GM23248 (cell line): ENCODE measurements at regions not wholly inside any gene's neighbourhood (a gene's known extent, or its start where the extent isn't known, plus 50 kb on each side); places are given as distances from the start of the nearest gene placed in this dataset.

Source experiments
- DNase-seq: peaks from one replicate; pipeline ENCODE4 v3.0.0-alpha.2; 2015
- H2AFZ ChIP-seq: fragments of 200-600 bp; sonication (generic); 2 replicates; pipeline ENCODE4 v1.6.1; 2016; ENCODE audit warnings: antibody characterized with exemption
- H3F3A ChIP-seq: fragments of 200-600 bp; sonication (generic); 2 replicates; pipeline ENCODE4 v1.6.1; 2016; ENCODE audit warnings: mild to moderate bottlenecking, antibody characterized with exemption, mixed run types; ENCODE audit not compliant: insufficient read depth
- H3K27ac ChIP-seq: fragments of 200-600 bp; sonication (generic); 2 replicates; pipeline ENCODE4 v1.5.1; 2016; ENCODE audit warnings: mild to moderate bottlenecking
- H3K27me3 ChIP-seq: fragments of 200-600 bp; sonication (generic); replicated peaks from 2 replicates; pipeline ENCODE4 v1.6.1; 2016; ENCODE audit warnings: mild to moderate bottlenecking; ENCODE audit not compliant: insufficient read depth
- H3K36me3 ChIP-seq: fragments of 200-600 bp; sonication (generic); 2 replicates; pipeline ENCODE4 v1.6.1; 2016; ENCODE audit warnings: low read depth, mild to moderate bottlenecking
- H3K4me1 ChIP-seq: fragments of 200-600 bp; sonication (generic); 2 replicates; pipeline ENCODE4 v1.6.1; 2016; ENCODE audit warnings: mild to moderate bottlenecking; ENCODE audit not compliant: insufficient read depth
- H3K4me2 ChIP-seq: fragments of 200-600 bp; sonication (generic); one replicate; pipeline ENCODE4 v1.6.1; 2016; ENCODE audit warnings: mild to moderate bottlenecking; ENCODE audit not compliant: unreplicated experiment
- H3K4me3 ChIP-seq: fragments of 200-600 bp; sonication (generic); 2 replicates; pipeline ENCODE4 v1.5.1; 2016; ENCODE audit warnings: mild to moderate bottlenecking
- H3K79me2 ChIP-seq: fragments of 200-600 bp; sonication (generic); 2 replicates; pipeline ENCODE4 v1.6.1; 2016; ENCODE audit warnings: mild to moderate bottlenecking; ENCODE audit not compliant: insufficient read depth
- H3K9ac ChIP-seq: fragments of 200-600 bp; sonication (generic); 2 replicates; pipeline ENCODE4 v1.6.1; 2016; ENCODE audit warnings: mild to moderate bottlenecking
- H3K9me2 ChIP-seq: fragments of 200-600 bp; sonication (generic); 2 replicates; pipeline ENCODE4 v1.6.1; 2016; ENCODE audit warnings: mixed run types, mild to moderate bottlenecking, moderate library complexity; ENCODE audit not compliant: insufficient read depth
- H3K9me3 ChIP-seq: fragments of 200-600 bp; sonication (generic); one replicate; pipeline ENCODE4 v1.6.1; 2017; ENCODE audit warnings: low read depth
- H4K20me1 ChIP-seq: fragments of 200-600 bp; sonication (generic); 2 replicates; pipeline ENCODE4 v1.6.0; 2016; ENCODE audit not compliant: insufficient read depth
- EZH2 ChIP-seq: fragments of 200-600 bp; sonication (generic); IDR thresholded peaks from 2 replicates; pipeline ENCODE4 v1.6.1; 2018; ENCODE audit warnings: antibody characterized with exemption, mild to moderate bottlenecking; ENCODE audit not compliant: insufficient read depth, poor library complexity, severe bottlenecking
- EZH2phosphoT487 ChIP-seq: fragments of 200-600 bp; sonication (generic); IDR thresholded peaks from 2 replicates; pipeline ENCODE4 v1.6.1; 2018; ENCODE audit warnings: antibody characterized with exemption, moderate library complexity, mild to moderate bottlenecking, low read depth; ENCODE audit not compliant: insufficient read depth
- WGBS, 2 experiments: methylation state at CpG; one replicate each; pipeline ENCODE4 v1.1.6; 2015 to 2017; ENCODE audit warnings: low lambda C conversion rate in 2 of 2, low coverage in 1 of 2; ENCODE audit errors: missing lambda C conversion rate in 2 of 2; 5-methylcytosine and 5-hydroxymethylcytosine counted together
- in situ Hi-C: fragments of 300-500 bp; cut with MboI; formaldehyde crosslinking; loops from 2 replicates; pipeline ENCODE4 v1.15.0; 2020

GRCh38 chr4:123244137-123244536 is 152.5 kb upstream of the SPRY1 start:
- Histone ChIP-seq H2AFZ (no peak overlapping the region), H3K9me3 (no peaks in the 10 kb centered on the region), H3K4me2 (no peak overlapping the region), H3K4me1 (0 out of 2 replicates have a peak, but pooled peaks cover 11% of the 10 kb centered on the region), H3K4me3 (no peak overlapping the region), H3K79me2 (no peaks in the 10 kb centered on the region), H3K27me3 (no peaks in the 10 kb centered on the region), H3F3A (no peaks in the 10 kb centered on the region), H3K36me3 (no peaks in the 10 kb centered on the region), H3K9ac (no peak overlapping the region), H4K20me1 (no peaks in the 10 kb centered on the region), H3K27ac (no peak overlapping the region), H3K9me2 (no peaks in the 10 kb centered on the region)
- no peak for DNase-seq
- in situ Hi-C loops: no loop called here
- WGBS, 2 experiments: 96 to 98% methylated on average over 6 of the region's 6 CpGs
- TF ChIP-seq EZH2 (no peak), EZH2phosphoT487 (no peak)

- no peaks in the 10 kb centered on the region for H3K36me3 ChIP-seq
- 50 to 57% methylated on average over 4 of the region's 4 CpGs for WGBS, 2 experiments
Observed at GRCh38 chr4:123246085-123246484, 150.5 kb upstream of the SPRY1 start.

GRCh38 chr4:123248085-123248659 is 148.4 kb upstream of the SPRY1 start:
- in situ Hi-C loops: no loop called here
- Histone ChIP-seq H4K20me1 (no peaks in the 10 kb centered on the region), H3K4me1 (0 out of 2 replicates have a peak, but pooled peaks cover 11% of the 10 kb centered on the region), H3K4me2 (no peak overlapping the region), H3K9me3 (no peaks in the 10 kb centered on the region), H3K4me3 (no peak overlapping the region), H3K9ac (no peak overlapping the region), H3K27ac (no peak overlapping the region), H3K9me2 (no peaks in the 10 kb centered on the region), H3K36me3 (no peaks in the 10 kb centered on the region), H2AFZ (no peak overlapping the region), H3K79me2 (no peaks in the 10 kb centered on the region), H3K27me3 (no peaks in the 10 kb centered on the region), H3F3A (no peaks in the 10 kb centered on the region)
- TF ChIP-seq EZH2 (no peak), EZH2phosphoT487 (no peak)
- DNase-seq: peak; percentile 37
- 13 to 22% methylated on average over 1 of the region's 1 CpG for WGBS, 2 experiments

More at GRCh38 chr4:123246085-123246484, 150.5 kb upstream of the SPRY1 start:
- no peak overlapping the region for H3K27ac ChIP-seq
- 0 out of 2 replicates have a peak, but pooled peaks cover 11% of the 10 kb centered on the region for H3K4me1 ChIP-seq
- no peak overlapping the region for H3K9ac ChIP-seq
- no peaks in the 10 kb centered on the region for H3K9me3 ChIP-seq
- in situ Hi-C loops: no loop called here
- DNase-seq: no peak
- no peaks in the 10 kb centered on the region for H4K20me1 ChIP-seq
- no peaks in the 10 kb centered on the region for H3K79me2 ChIP-seq
- no peak overlapping the region for H3K4me2 ChIP-seq
- H3K9me2 ChIP-seq: no peaks in the 10 kb centered on the region
- TF ChIP-seq EZH2: no peak
- no peaks in the 10 kb centered on the region for H3F3A ChIP-seq
- no peaks in the 10 kb centered on the region for H3K27me3 ChIP-seq
- H2AFZ ChIP-seq: no peak overlapping the region
- no peak overlapping the region for H3K4me3 ChIP-seq

GRCh38 chr4:123249821-123250220 is 146.8 kb upstream of the SPRY1 start:
- no peaks in the 10 kb centered on the region for H4K20me1 ChIP-seq
- H3K27me3 ChIP-seq: no peaks in the 10 kb centered on the region
- H3K4me2 ChIP-seq: no peak overlapping the region
- H3K9me2 ChIP-seq: no peaks in the 10 kb centered on the region
- no peak overlapping the region for H2AFZ ChIP-seq
- H3K36me3 ChIP-seq: no peaks in the 10 kb centered on the region
- H3K4me1 ChIP-seq: 0 out of 2 replicates have a peak, but pooled peaks cover 11% of the 10 kb centered on the region
- 65 to 79% methylated on average over 1 of the region's 1 CpG for whole genome bisulfite sequencing, 2 experiments
- in situ Hi-C loops: no loop called here
- no peak overlapping the region for H3K9ac ChIP-seq
- TF ChIP-seq EZH2phosphoT487 (no peak), EZH2 (no peak)
- no peak overlapping the region for H3K4me3 ChIP-seq
- no peak overlapping the region for H3K27ac ChIP-seq
- H3K9me3 ChIP-seq: no peaks in the 10 kb centered on the region
- H3F3A ChIP-seq: no peaks in the 10 kb centered on the region
- no peak for DNase-seq
- no peaks in the 10 kb centered on the region for H3K79me2 ChIP-seq

- no peak overlapping the region for H3K4me3 ChIP-seq
- H3K79me2 ChIP-seq: no peaks in the 10 kb centered on the region
- TF ChIP-seq EZH2: no peak
- TF ChIP-seq EZH2phosphoT487: no peak
- H3K4me1 ChIP-seq: 0 out of 2 replicates have a peak, but pooled peaks cover 11% of the 10 kb centered on the region
- no peaks in the 10 kb centered on the region for H3K36me3 ChIP-seq
- H3K4me2 ChIP-seq: no peak overlapping the region
- H2AFZ ChIP-seq: no peak overlapping the region
- in situ Hi-C loops: no loop called here
- H3K9ac ChIP-seq: no peak overlapping the region
- H3F3A ChIP-seq: no peaks in the 10 kb centered on the region
- no peaks in the 10 kb centered on the region for H3K9me2 ChIP-seq
- no peaks in the 10 kb centered on the region for H4K20me1 ChIP-seq
- no peaks in the 10 kb centered on the region for H3K9me3 ChIP-seq
- H3K27me3 ChIP-seq: no peaks in the 10 kb centered on the region
- no peak for DNase-seq
- no peak overlapping the region for H3K27ac ChIP-seq
Observed at GRCh38 chr4:123250843-123251242, 145.8 kb upstream of the SPRY1 start.
